WERI-Rb-1 (cell line): ENCODE measurements at regions not wholly inside any gene's neighbourhood (a gene's known extent, or its start where the extent isn't known, plus 50 kb on each side); places are given as distances from the start of the nearest gene placed in this dataset.

Experiments used
- DNase-seq: peaks from one replicate; pipeline ENCODE4 v3.0.0-alpha.2; 2020
- H3K27ac ChIP-seq: fragments of 250-450 bp; sonication (Bioruptor Pico); 2 replicates; pipeline ENCODE4 v1.5.1; 2020; ENCODE audit warnings: mild to moderate bottlenecking, moderate library complexity
- H3K27me3 ChIP-seq: fragments of 250-450 bp; sonication (Bioruptor Pico); 2 replicates; pipeline ENCODE4 v1.5.1; 2021; ENCODE audit warnings: mild to moderate bottlenecking, low read depth, moderate library complexity; ENCODE audit not compliant: insufficient read depth, severe bottlenecking
- H3K36me3 ChIP-seq: fragments of 250-450 bp; sonication (Bioruptor Pico); 2 replicates; pipeline ENCODE4 v1.5.1; 2020; ENCODE audit warnings: mild to moderate bottlenecking, moderate library complexity
- H3K4me3 ChIP-seq: 2 replicates; pipeline ENCODE4 v1.5.1; 2011; ENCODE audit warnings: low read depth, mild to moderate bottlenecking, control low read depth, low read length
- H3K9me3 ChIP-seq: fragments of 250-450 bp; sonication (Bioruptor Pico); 2 replicates; pipeline ENCODE4 v1.5.1; 2021; ENCODE audit warnings: mild to moderate bottlenecking, moderate library complexity; ENCODE audit not compliant: severe bottlenecking
- CTCF ChIP-seq: IDR thresholded peaks from 2 replicates; pipeline ENCODE4 v1.5.1; 2011; ENCODE audit warnings: low read depth, mild to moderate bottlenecking, control low read depth, inconsistent platforms, low read length

DNA sequence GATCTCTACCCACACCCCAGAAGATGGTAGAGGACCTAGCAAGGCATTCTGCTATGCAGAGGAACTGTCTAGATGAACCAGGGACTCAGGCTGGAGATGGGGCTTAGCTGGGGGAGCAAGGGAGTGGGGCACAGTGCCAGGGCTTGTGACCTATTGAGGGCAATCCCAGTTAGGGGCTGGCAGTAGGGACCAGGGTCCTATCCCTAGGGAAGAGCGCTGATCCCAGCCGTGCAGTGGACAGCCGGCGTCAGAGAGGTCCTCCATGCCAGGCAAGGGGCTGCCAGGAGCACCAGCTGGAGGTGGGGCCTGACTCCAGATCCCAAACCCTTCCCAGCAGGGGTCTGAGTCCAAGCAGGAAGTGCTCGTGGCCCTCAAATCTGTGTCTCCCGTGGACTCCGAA is 52.7 kb upstream of the NEURL1B start:
- Histone ChIP-seq H3K36me3 (no peaks in the 10 kb centered on the region), H3K9me3 (no peaks in the 10 kb centered on the region), H3K4me3 (no peak overlapping the region), H3K27ac (no peak overlapping the region), H3K27me3 (no peaks in the 10 kb centered on the region)
- TF ChIP-seq CTCF: no peak
- DNase-seq: no peak

GRCh38 chr5:172587061-172587405 is 54.0 kb upstream of the NEURL1B start:
- no peak for DNase-seq
- Histone ChIP-seq H3K4me3 (no peak overlapping the region), H3K27me3 (no peaks in the 10 kb centered on the region), H3K9me3 (no peaks in the 10 kb centered on the region), H3K27ac (no peak overlapping the region), H3K36me3 (no peaks in the 10 kb centered on the region)
- TF ChIP-seq CTCF: no peak

- DNase-seq: peak; percentile 38
- H3K27me3 ChIP-seq: no peaks in the 10 kb centered on the region
- H3K9me3 ChIP-seq: no peaks in the 10 kb centered on the region
- H3K4me3 ChIP-seq: no peak overlapping the region
- H3K36me3 ChIP-seq: no peaks in the 10 kb centered on the region
- no peak overlapping the region for H3K27ac ChIP-seq
- no peak for TF ChIP-seq CTCF
Observed at GRCh38 chr5:172586125-172587060, 54.7 kb upstream of the NEURL1B start.

DNA sequence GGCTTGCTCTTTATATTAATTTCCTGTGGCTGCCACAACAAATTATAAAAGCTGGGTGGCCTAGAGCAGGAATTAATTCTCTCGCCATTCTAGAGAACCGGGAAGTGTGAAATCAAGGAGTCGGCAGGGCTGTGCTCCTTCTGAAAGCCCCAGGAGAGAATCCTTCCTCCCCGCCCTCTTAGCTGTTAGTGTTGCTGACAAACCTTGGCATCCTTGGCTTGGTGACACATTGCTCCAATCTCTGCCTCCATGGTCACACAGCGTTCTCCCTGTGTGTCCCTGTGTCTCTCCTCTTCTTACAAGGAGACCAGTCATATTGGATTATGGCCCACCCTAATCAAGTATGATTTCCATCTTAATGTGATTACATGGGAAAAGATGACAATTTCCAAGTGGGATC is 55.9 kb upstream of the NEURL1B start:
- no peak for TF ChIP-seq CTCF
- Histone ChIP-seq H3K9me3 (no peaks in the 10 kb centered on the region), H3K4me3 (no peak overlapping the region), H3K36me3 (no peaks in the 10 kb centered on the region), H3K27me3 (no peaks in the 10 kb centered on the region), H3K27ac (no peak overlapping the region)
- no peak for DNase-seq

- no peak overlapping the region for H3K4me3 ChIP-seq
- no peak for TF ChIP-seq CTCF
- no peaks in the 10 kb centered on the region for H3K36me3 ChIP-seq
- no peak overlapping the region for H3K27ac ChIP-seq
- H3K9me3 ChIP-seq: no peaks in the 10 kb centered on the region
- no peaks in the 10 kb centered on the region for H3K27me3 ChIP-seq
- no peak for DNase-seq
Observed at GRCh38 chr5:172584638-172585037, 56.4 kb upstream of the NEURL1B start.
